ENCODE measurements at regions not wholly inside any gene's neighbourhood (a gene's known extent, or its start where the extent isn't known, plus 50 kb on each side); places are given as distances from the start of the nearest gene placed in this dataset.

DNA sequence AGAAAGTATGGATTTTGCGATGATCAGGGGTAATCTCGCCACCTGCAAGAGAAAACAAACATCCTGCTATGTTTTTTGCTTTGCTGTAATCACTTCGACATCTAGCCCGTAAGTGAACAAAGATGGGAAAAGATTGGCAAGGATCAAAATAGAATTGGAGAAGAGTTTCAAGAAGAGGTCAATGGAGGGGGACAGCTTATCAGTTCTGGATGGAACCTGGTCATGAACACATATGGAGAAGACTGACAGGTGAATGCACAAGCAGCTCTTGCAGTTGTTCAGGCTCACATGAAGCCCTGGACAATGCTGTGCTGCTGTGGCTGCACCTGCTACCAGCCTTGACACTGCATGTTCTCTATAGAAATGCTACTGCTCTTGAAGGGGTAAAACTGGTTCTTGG is 222.1 kb downstream of the BCAS1 start:
- no peak overlapping the region for H3K27ac ChIP-seq
- no peak overlapping the region for H3K4me3 ChIP-seq
- TF ChIP-seq, protein P1, sequence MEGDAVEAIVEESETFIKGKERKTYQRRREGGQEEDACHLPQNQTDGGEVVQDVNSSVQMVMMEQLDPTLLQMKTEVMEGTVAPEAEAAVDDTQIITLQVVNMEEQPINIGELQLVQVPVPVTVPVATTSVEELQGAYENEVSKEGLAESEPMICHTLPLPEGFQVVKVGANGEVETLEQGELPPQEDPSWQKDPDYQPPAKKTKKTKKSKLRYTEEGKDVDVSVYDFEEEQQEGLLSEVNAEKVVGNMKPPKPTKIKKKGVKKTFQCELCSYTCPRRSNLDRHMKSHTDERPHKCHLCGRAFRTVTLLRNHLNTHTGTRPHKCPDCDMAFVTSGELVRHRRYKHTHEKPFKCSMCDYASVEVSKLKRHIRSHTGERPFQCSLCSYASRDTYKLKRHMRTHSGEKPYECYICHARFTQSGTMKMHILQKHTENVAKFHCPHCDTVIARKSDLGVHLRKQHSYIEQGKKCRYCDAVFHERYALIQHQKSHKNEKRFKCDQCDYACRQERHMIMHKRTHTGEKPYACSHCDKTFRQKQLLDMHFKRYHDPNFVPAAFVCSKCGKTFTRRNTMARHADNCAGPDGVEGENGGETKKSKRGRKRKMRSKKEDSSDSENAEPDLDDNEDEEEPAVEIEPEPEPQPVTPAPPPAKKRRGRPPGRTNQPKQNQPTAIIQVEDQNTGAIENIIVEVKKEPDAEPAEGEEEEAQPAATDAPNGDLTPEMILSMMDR (IDR thresholded peaks at IDR 0.05; ENCODE audit: low read depth, low read length), result no peak
- peaks cover 7% of the 10 kb centered on the region for H3K4me1 ChIP-seq (ENCODE audit: low read depth)
- no peaks in the 10 kb centered on the region for H3K27me3 ChIP-seq
- H3K9me3 ChIP-seq (ENCODE audit: low read depth), result no peaks in the 10 kb centered on the region
- DNase-seq (ENCODE audit: low read depth in 1 of 2, low spot score in 1 of 2), result no peak
- H3K36me3 ChIP-seq, result no peaks in the 10 kb centered on the region

DNA sequence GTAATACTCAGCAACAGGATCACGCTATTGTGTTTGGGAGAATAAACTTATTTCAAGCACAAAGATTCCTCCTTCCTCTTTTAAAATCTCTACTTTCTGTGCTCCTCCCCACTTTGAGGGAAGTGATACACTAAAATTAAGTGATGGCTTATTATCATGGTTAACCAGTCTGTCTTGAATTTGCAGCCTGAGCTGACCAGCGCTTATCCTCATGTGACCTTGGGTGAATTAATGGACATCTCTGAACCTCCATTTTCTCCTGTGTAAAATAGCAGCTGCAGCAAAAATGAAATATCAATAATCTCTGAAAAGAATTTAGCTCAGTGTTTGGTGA is 222.6 kb downstream of the BCAS1 start:
- Histone ChIP-seq H3K36me3 (no peaks in the 10 kb centered on the region), H3K4me3 (no peak overlapping the region), H3K27me3 (no peaks in the 10 kb centered on the region), H3K4me1 (ENCODE audit: low read depth) (peaks cover 7% of the 10 kb centered on the region), H3K27ac (no peak overlapping the region), H3K9me3 (ENCODE audit: low read depth) (no peaks in the 10 kb centered on the region)
- TF ChIP-seq, protein P1 (IDR thresholded peaks at IDR 0.05; ENCODE audit: low read depth, low read length), result no peak
- no peak for DNase-seq (ENCODE audit: low read depth in 1 of 2, low spot score in 1 of 2)

DNA sequence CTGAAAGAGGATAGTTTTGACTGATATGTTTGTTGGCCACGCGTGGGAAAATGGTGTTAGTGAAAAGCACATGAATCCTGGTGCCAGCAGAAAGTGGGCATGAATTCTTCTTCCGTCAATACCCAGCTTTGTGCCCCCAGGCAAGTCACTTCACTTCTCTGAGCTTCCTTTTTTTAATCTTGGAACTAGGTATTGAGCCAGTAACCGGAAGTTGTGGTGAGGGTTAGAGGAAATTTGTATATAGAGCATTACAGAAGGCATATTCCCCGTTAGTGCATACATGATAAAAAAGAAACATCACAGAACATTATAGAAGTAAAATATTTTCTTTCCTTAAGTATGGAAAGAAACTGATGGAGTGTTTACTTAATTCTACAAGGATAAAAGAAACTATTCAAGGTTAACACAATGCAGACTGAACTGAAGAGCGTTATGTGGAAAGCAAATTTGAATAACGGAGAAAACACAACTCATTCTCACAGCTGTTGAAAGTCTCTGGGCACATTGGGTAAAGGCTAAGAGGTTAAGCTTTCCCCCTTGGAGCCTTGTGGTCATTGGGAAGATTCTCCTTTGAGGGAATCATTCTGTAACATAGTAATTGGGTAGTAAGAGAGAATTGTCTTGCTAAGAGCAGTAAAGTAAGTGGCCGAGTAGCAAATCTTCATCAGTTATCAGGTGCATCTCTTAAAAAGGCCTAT is 223.1 kb downstream of the BCAS1 start:
- Histone ChIP-seq H3K27ac (no peak overlapping the region), H3K9me3 (ENCODE audit: low read depth) (no peaks in the 10 kb centered on the region), H3K4me3 (no peak overlapping the region), H3K4me1 (ENCODE audit: low read depth) (peaks cover 7% of the 10 kb centered on the region), H3K27me3 (no peaks in the 10 kb centered on the region), H3K36me3 (no peaks in the 10 kb centered on the region)
- TF ChIP-seq, protein P1 (IDR thresholded peaks at IDR 0.05; ENCODE audit: low read depth, low read length), result no peak
- no peak for DNase-seq (ENCODE audit: low read depth in 1 of 2, low spot score in 1 of 2)

DNA sequence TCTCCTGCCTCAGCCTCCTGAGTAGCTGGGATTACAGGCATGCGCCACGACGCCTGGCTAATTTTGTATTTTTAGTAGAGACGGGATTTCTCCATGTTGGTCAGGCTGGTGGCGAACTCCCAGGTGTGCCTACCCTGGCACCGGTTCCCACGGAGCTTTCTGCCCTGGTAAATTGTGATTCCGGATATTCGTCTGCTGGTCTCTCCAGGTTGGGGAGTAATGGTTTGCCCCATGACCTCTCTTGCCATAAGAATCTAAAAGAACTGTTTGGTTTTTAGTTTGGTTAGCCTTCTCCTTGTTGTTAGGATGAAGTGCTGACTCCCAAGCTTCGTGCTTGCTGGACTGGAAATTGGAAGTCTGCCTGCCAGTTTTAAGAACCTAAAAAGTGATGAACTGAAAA is 223.8 kb downstream of the BCAS1 start:
- no peak overlapping the region for H3K4me3 ChIP-seq
- no peaks in the 10 kb centered on the region for H3K36me3 ChIP-seq
- TF ChIP-seq, protein P1 (IDR thresholded peaks at IDR 0.05; ENCODE audit: low read depth, low read length), result no peak
- no peaks in the 10 kb centered on the region for H3K27me3 ChIP-seq
- H3K9me3 ChIP-seq (ENCODE audit: low read depth), result no peaks in the 10 kb centered on the region
- no peak overlapping the region for H3K27ac ChIP-seq
- peaks cover 7% of the 10 kb centered on the region for H3K4me1 ChIP-seq (ENCODE audit: low read depth)
- no peak for DNase-seq (ENCODE audit: low read depth in 1 of 2, low spot score in 1 of 2)

DNA sequence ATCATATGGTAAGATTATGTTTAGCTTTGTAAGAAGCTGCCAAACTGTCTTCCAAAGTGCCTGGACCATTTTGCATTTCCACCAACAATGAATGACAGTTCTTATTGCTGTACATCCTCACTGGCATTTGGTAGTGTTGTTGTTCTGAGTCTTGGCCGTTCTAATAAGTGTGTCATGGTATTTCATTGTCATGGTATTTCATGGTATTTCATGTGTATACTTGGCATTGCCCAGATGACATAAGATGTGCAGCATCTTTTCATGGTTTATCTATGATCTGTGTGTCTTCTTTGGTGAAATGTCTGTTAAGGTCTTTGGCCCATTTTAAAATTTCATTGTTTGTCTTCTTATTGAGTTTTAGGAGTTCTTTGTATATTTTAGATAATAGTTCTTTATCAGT is 224.4 kb downstream of the BCAS1 start:
- H3K4me1 ChIP-seq (ENCODE audit: low read depth), result peaks cover 7% of the 10 kb centered on the region
- no peaks in the 10 kb centered on the region for H3K9me3 ChIP-seq (ENCODE audit: low read depth)
- H3K27me3 ChIP-seq, result no peaks in the 10 kb centered on the region
- no peak overlapping the region for H3K4me3 ChIP-seq
- no peak for DNase-seq (ENCODE audit: low read depth in 1 of 2, low spot score in 1 of 2)
- H3K27ac ChIP-seq, result no peak overlapping the region
- TF ChIP-seq, protein P1 (IDR thresholded peaks at IDR 0.05; ENCODE audit: low read depth, low read length), result no peak
- no peaks in the 10 kb centered on the region for H3K36me3 ChIP-seq
